Fibroblast of villous mesenchyme (primary cell): ENCODE measurements at regions not wholly inside any gene's neighbourhood (a gene's known extent, or its start where the extent isn't known, plus 50 kb on each side); places are given as distances from the start of the nearest gene placed in this dataset.

Source experiments
- DNase-seq: peaks from one replicate; pipeline ENCODE4 v3.0.0-alpha.2; 2010; ENCODE audit warnings: low read depth
- H3K4me3 ChIP-seq: 2 replicates; pipeline ENCODE4 v1.5.1; 2011; ENCODE audit warnings: low read depth, mild to moderate bottlenecking, low read length
- TF ChIP-seq, protein P1 (sequence below): IDR thresholded peaks from 2 replicates; pipeline ENCODE4 v1.5.1; 2012; ENCODE audit warnings: low read depth, mild to moderate bottlenecking, low read length; ENCODE audit not compliant: insufficient read depth

DNA sequence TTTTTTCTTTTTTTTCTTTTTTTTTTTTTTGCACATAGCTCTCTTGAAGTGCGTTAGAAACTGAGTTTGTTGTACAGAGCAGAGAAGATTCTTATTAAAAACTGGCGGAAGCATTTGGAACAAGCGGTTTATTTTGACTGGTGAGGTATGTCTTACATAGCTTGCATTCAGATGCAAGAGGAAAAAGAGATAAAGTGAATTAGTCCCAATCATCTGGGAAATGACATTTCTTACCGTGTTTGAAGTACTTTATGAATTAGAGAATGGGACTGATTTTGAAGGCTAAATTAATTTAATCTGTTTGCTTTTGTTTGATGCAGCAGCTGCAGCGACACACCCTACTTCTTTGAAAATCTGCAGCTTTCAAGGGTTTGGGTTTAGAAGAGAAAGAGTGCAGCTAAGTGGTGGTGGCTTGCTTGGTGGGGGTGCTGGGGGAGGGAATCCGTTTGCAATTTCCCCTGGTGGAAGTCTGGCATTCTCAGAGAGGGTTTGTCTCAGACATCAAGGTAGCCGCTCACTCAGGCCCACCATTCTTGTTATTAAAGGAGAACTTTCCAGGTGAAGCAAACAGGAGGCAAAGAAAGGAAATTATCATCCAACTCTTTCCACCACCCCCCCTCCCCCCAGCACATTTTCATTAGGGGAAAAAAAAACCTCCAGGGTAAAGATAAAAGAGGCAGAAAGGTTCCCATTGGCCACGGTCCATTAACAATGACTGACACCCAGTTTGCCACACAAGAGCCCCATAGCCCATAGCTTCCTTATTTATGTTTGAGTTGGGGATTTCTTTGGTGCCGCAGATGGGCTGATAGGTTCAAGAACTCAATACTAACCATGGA lies 231.7 kb downstream of the SKIDA1 start:
- TF ChIP-seq, protein P1, sequence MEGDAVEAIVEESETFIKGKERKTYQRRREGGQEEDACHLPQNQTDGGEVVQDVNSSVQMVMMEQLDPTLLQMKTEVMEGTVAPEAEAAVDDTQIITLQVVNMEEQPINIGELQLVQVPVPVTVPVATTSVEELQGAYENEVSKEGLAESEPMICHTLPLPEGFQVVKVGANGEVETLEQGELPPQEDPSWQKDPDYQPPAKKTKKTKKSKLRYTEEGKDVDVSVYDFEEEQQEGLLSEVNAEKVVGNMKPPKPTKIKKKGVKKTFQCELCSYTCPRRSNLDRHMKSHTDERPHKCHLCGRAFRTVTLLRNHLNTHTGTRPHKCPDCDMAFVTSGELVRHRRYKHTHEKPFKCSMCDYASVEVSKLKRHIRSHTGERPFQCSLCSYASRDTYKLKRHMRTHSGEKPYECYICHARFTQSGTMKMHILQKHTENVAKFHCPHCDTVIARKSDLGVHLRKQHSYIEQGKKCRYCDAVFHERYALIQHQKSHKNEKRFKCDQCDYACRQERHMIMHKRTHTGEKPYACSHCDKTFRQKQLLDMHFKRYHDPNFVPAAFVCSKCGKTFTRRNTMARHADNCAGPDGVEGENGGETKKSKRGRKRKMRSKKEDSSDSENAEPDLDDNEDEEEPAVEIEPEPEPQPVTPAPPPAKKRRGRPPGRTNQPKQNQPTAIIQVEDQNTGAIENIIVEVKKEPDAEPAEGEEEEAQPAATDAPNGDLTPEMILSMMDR: no peak
- no peak overlapping the region for H3K4me3 ChIP-seq
- no peak for DNase-seq

GRCh38 chr10:21292763-21293517 lies 232.5 kb downstream of the SKIDA1 start:
- H3K4me3 ChIP-seq: peak overlapping the region; percentile 40
- DNase-seq: peak; percentile 94
- TF ChIP-seq, protein P1: no peak

- TF ChIP-seq, protein P1: no peak
- no peak for DNase-seq
Measured at GRCh38 chr10:21290499-21291160, 234.9 kb downstream of the SKIDA1 start.

GRCh38 chr10:21289961-21290360 lies 235.5 kb downstream of the SKIDA1 start:
- TF ChIP-seq, protein P1: no peak
- DNase-seq: no peak
- no peak overlapping the region for H3K4me3 ChIP-seq

More at GRCh38 chr10:21290499-21291160, 234.9 kb downstream of the SKIDA1 start:
- H3K4me3 ChIP-seq: no peak overlapping the region

- DNase-seq: no peak
- TF ChIP-seq, protein P1: no peak
- no peak overlapping the region for H3K4me3 ChIP-seq
Measured at GRCh38 chr10:21289271-21289670, 236.2 kb downstream of the SKIDA1 start.

DNA sequence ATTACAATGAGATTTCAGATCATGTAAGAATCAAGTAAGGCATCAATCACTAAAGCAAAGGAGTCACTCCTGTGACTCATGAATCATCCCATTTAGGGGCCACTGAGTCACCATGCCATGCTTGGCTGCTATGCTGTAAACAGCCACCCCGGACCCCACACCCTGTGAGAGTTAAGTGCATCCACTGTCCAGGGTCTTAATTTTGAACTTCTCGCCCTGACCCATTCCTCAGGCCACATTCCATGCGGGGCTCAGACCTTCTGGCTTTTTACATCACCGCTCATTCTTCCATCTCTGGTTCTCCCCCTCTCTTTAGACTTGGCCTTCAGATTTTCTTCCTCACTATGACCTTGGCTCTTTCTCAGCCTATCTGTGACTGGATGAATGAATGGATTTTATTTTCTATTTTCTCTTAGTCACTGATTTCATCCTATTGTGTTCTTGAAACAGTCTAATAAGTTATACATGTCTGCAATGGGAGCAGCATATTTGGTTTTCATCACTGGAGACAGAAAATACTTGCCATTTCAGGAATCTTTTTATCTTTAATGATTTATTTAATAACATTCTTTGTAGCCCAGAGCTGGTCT lies 239.6 kb downstream of the SKIDA1 start:
- no peak for DNase-seq
- TF ChIP-seq, protein P1: no peak
- H3K4me3 ChIP-seq: no peak overlapping the region
